HG02981 (cell line): ENCODE measurements at regions not wholly inside any gene's neighbourhood (a gene's known extent, or its start where the extent isn't known, plus 50 kb on each side); places are given as distances from the start of the nearest gene placed in this dataset.

ENCODE experiments used
- ATAC-seq: cut with Tn5 transposase; IDR thresholded peaks from one replicate; pipeline ENCODE4 v1.9.1; 2021; ENCODE audit warnings: mild to moderate bottlenecking, moderate library complexity; ENCODE audit not compliant: unreplicated experiment

DNA sequence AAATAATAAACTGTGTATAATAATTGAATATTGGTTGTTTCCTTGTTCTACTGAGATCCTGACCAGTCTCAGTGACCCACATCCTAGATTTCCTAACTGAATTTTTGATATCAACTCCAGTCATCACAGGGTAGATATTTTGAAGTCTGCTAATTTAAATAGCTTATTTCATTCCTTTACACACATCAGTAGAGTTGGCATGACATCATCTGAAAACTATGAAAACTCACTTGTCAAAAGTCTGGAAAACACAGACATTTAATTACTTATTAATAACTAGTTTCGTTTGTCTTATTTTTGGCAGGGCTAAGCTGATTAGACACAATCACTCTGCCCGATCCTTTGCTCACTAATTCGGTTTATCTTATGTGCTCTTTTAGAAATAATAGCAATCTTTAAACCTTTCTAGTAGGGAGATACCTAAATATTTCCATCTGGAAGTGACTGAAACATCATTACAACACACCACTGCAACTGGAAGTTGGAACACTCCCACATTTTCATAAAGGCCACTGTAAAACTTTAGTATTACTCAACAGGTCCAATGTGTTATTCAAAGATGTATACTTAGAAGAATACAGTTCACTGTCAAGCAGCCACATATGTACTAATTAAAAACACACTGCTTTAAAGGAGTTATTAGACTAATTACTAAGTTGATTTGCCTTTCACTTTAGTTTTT lies 198.4 kb upstream of the ZNF717 start:
- ATAC-seq: no peak

DNA sequence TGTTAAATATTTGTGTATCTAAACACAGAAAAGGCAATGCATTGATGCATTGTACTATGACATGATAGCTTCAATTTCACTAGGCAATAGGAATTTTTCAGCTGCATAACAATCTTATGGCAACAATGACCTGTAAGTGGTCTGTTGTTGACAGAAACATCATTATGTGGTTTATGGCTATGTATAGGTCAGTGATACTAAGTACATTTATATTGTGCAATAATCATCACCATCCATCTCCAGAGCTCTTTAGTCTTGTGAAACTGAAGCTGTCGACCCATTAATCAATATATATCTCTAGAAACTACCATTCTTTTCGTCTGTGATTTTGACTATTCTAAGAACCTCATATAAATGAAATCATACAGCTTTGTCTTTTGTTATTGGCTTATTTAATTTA lies 200.1 kb upstream of the ZNF717 start:
- ATAC-seq: no peak

DNA sequence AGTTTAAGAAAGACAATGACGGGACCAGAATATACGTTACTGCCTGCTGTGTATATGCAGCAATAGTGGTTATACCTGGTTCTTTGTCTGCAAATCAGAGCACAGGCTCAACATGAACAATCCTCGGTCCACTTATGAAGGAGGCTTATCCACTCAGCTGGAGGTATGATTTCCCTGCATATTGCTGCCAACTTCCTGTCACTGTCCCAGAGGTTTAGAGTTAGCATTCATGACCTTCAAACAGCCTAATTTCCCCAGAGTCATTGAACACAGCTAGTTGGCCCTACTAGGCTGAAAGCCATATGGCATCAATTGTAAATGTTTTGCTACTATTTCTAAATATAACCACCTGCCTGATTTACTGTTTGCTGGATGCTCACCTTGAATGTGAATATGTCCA lies 224.9 kb upstream of the ZNF717 start:
- ATAC-seq: no peak

DNA sequence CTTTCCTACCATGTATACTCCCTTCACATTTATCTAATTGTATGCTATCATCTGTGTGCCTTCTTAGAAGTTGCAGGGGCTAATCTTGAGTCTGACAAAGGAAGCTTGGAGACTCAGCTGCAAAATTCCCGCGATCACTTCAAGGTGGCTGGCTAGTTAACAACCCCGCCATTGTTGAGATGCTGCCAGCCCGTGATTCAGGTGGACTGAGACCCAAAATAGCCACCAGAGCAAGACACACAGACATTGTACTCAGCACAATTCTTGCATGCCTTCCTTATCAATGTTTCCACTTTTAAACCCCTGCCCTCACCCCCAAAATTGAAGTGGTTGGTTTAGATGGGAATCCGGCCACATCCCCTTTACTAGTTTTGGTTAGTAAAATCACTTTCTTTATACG lies 225.8 kb upstream of the ZNF717 start:
- ATAC-seq: no peak

DNA sequence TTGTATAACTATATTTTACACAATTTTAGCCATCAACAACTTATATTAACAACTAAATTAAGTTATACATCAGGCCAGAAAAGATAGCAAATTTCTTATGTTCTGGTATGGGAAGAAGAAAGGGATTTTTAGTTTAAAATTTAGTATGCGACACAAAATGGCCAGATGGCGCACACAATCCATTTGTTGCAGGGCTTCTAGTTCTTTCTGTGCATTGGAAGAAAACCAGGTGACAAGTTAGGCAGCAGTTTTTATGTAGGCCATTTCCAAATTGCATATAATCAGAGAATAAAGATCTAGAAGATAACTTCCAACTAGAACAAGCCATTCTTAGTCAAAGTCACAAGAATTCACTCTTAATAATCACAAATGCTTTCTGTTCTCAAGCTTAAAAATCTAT lies 230.1 kb upstream of the ZNF717 start:
- ATAC-seq: no peak

DNA sequence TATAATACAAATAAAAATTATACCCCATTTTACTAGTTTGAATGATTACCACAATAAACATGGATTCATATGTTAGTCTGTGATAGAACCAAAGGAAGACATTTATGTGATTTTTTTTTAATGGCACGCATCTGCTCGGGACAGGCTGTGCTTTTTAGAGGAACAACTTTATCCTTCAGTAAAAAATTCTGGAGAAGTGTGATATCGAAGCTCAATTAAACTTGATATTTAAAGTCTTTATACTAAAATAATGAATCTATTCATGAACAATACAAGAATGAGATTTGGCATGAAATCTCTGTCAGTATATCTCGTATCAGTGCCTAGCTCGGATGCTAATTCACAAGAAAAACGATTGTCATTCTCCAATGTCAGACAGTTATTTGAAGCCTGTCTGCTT lies 230.8 kb upstream of the ZNF717 start:
- no peak for ATAC-seq

DNA sequence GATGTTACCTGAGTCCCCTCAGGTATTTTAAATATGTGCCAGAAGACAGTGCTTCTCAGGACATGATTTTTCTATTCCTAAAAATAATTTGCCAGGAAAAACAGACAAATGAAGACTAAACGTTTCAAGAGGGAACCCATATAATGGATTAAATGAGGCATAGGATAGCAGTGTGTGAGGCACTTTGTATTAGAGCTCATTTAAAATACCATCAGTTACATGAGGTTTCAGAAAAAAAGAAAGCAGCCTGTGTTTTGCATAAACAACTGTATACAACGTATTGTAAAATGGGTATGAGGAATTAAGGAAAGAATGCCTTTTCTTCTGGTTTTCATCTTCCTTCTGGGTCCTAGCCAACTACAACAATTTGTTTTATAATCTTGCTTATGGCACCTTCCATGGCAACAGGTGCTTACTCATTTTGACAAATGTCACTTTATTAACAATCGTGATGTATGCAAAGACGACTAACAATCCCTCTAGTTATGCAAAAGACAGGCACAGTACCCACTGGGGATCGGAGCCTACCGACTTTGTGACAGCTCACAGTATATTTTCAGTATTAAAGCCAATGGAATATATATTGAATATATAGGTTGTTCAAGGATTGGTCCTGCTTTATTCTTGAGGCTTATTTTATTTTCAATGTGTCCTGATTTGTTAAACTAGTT lies 231.6 kb upstream of the ZNF717 start:
- no peak for ATAC-seq

DNA sequence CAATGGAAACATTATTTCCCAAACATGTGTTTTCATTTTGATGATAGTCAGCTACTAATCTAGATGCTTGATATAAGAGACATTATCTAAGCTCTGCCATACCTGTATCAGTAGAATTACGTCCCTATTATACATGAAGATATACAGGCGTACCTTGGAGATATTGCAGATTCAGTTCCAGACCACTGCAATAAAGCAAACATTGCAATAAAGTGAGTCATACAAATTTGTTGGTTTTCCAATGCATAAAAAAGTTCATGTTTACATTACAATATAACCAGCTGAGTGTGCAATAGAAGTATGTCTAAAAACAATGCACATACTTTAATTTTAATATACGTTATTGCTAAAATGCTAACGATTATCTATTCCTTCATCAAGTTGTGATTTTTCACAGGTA lies 236.0 kb upstream of the ZNF717 start:
- ATAC-seq: no peak

DNA sequence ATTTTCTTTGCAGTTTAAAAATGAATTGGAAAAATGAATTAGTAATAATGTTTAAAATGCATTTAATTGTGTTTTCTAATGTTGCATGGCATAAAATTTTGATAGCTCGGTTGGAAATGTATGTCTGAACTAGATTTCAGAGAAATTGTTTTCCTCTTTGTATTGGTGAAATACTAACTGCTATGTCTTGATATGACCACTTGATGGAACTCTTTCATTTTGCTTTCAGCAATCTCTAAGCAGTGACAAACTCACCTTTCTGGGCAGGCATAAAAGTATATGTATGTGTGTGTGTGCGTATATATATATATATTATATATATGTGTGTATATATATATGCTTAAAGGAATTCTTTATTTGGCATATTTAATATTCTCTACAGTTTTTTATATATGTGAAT lies 239.3 kb upstream of the ZNF717 start:
- ATAC-seq: no peak

DNA sequence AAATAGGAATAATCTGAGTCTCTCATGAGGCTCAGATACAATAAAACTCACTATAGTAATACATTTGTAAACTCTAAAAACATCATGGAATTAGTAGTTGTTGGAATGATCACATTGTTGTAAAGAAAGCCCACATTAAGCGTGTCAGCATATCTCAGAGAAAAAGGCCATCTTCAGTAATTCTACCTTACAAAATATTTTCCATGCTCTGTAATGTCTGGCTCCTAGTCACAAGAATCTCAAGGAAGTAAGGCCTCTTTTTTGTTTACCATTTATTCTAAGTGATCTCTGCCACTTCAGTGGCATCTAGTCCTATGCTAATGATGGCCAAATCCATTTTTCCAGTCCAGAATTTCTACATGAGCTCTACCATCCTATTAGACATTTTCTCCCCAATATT lies 240.2 kb upstream of the ZNF717 start:
- no peak for ATAC-seq

DNA sequence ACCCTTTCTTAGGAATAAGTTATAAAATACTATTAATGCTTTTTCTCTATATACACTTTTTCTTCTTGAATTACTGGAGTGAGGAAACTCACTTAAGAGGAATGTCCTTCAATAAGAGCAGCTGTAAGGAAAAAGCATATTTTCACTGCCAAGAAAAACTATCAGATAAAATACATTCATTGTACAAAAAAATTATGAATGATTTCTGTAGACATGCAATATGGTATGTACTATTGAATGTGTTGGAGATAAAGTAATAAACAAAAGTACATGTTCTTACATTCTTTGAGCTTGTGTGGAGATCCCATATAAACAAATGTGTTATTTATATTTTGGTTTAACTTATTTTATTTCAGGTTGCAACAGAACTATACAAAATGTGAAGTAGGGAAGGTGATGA lies 241.0 kb upstream of the ZNF717 start:
- ATAC-seq: no peak

DNA sequence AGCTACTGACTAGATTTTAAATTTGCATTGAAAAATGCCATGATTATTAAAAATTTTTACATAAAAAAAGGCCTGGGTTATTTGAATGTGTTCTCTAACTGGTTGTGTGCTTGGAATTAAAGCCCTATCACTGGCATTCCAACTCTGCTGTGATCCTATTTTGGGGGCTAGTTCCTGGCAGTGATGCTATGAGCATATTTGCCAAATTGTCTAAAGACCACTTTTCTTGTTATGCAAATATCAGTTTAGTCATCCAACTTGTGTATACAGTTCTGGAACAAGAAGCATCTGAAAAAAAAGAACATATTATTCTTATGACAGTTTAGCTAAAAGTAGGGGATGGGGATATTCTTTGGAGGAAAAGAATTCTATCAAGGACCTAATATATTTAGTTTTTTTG lies 243.4 kb upstream of the ZNF717 start:
- no peak for ATAC-seq

DNA sequence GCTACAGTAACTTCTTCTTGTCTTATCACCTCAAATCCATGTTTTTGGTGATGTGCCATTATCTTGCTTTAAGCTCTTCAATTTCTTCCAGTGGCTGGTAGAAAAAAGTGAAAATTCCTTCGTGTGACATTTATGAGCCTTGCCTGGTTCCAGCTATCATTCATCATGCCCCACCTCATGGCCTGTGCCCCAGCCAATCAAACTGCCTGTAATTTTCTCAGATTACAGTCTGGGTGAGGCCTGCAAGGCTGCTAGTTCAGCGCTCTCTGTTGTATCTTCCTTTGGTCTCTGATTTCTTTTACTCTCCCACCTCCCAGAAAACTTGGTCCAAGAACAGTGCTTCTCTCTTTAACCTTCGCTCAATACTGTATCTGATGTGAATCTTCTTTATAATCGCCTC lies 249.3 kb upstream of the ZNF717 start:
- no peak for ATAC-seq

DNA sequence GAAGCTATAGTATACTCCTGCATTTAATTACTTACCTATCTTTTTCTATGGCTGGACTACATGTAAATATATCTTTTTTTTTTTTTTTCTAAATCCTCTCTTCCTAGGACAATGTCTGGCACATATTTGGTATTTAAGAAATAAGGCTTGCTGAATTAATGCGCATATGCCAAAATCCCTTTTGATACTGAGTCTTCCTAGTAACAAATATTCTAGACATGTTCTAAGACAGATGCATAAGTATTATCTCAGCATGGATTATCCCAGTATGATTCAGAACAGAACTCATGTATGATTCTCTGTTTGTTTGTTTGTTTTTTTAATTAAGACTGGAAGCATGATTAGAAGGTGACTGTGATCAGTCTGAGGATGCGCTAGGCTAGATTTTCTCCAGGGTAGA lies 249.8 kb upstream of the ZNF717 start:
- no peak for ATAC-seq

DNA sequence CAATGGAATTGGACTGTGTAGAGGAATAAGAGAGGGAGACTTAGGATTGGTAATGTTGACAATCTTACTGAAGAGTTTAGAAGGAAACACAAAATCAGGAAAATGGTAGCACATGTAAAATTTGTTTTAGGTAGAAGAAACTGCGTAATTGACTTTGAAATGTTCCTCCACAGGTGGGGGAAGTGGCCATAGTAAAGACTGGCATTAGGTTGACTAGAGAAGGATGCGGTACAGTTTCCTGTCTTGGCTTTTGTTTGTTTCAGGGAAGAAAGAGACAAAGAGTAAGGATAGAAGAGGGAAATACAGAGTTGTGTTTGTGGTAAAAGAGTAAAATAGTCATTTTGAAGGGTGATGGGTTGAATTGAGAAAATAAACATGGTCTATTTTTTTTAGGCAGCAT lies 253.6 kb upstream of the ZNF717 start:
- ATAC-seq: no peak

DNA sequence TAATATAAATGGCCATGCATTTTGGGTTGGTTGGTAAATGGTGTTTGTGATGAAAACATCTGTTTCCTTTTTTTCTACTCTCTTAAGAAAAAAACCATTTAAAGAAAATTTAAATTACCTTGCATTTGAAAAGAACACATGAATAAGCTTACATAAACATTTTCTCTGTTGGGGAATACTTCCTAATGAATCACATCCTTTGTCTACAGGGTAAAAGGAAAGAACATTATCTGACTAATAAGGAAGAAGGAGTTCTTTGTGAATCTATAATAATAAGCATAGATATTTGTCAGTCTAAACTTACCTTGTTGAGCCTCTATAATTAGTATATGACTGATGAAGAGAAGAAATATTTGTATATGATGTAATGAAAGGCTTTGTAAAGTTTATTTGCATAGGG lies 254.1 kb upstream of the ZNF717 start:
- ATAC-seq: no peak

DNA sequence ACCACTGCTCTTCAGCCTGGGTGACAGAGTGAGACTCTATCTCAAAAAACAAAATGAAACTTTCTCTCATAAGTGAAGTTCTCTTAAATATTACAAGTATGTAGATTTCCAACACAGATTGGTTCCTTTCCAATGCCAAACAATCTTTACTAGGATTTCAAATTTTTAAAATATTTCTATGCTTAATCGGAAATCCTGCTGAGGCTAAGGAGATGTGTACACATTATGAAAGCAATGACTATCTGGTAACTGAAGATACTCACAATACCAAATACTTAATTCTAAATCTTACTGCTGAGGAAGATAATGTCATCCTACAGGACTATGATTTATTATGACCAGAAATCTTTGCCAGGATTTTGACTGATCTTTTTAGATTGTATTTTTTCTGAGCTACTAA lies 255.6 kb upstream of the ZNF717 start:
- no peak for ATAC-seq

DNA sequence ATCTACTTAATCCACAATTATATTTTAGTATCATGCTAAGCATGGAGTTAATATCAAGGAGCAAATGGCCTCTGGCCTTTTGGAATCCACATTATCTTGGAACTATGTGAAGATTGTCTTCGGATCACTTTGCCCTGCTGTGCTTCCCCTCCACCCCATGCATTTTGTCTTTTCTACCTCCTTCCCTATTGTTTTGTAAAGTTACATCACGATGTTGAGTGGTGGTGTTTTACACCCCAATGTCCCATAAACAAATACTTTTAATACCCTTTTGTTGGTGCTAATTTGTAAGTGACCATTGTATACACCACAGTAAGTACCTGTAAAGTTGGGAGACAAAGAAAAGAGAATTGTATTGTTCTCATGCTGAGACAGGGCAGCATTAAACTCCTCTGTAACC lies 258.4 kb upstream of the ZNF717 start:
- ATAC-seq: no peak

DNA sequence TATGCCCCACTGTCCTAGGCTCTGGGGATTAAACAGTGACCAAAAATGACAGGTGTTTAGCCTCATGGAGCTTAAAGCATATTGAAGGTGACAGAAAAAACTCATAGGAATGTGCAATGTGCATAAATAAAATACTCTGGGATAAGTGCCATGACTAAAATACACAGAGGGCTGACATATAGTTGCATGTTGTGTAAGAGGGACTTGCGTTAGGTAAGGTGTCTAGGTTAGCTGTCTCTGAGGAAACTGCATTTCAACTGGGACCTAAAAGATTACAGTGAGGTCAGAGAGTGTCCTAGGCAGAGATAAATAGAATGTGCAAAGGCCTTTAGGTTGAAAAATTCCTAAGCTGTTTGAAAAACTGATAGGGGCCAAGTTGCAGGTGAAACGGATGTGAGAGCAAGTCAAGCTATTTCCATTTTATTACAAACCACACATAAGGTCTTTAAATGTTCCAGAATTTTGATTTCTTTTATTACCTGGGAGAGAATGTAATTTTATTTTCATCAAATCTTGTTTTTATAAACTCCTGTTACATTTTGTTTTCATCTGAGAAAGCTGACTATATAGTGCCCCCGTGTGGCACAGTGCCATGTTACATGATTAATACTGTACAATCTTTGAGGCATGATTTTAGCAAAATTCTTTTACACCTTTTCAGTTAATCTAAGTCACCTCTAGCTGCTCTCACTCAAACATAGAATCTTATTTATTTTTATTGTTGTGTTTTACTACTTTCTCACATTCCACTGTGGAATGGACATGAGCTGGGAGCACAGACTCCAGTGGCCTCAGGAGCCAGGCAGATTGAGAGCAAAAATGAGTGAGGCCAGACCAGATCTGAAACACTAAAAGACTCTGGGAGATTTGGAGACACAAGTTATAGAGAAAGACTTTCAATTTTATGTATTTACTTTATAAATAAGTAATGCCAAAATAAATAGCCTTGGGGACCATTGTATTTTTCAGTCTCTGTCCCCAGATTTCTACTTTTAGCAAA lies 259.6 kb upstream of the ZNF717 start:
- no peak for ATAC-seq

DNA sequence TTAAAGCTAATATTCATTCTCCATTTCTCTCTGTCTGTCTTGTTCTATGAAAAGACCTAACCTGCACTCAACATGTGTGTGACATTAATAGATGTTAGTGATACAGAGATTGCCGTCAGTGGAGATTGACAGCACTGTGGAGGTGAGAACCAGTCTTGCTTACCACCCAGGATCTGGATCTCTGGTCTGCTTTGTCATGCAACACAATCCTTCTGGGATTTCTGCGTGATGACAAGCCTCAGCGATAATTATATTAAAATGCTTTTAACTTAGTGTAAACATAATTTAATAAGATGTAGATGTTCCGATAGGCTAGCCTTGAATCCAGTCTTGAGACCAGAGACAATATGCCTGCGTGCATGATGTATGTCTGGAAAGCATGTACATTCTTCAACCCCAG lies 262.0 kb upstream of the ZNF717 start:
- no peak for ATAC-seq

DNA sequence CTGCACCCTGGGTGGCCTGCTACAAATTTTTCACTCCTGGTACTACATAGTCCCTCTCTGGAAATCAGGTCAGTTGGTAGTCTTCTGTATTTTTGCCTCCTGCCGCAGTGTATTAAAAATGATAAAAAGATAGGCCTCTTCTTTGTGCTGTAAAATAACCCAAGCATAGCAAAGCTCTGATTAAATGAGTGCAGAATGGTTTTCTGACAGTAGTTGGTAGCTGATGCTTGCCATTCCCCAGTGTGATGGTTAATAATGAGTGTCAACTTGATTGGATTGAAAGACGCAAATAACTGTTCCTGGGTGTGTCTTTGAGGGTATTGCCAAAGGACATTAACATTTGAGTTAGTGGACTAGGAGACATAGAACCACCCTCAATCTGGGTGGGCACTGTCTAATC lies 264.4 kb upstream of the ZNF717 start:
- no peak for ATAC-seq

DNA sequence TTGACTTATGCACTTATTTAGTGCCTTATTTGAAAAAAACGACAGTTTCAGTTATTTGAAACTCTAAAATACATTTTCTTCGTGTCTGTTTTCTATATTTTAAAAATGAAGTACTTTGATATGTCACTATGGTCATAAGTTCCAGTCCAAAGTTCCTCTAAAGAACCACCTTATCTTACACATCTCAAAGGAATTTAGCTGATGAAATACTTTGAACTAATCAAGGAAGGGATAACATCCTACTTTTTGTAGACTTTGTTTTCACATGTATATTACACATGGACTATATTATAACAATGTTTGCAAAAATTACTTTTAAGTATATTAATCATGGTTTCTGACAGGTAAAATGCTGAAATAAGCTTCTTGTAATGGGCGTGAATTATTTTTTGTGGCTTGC lies 265.8 kb upstream of the ZNF717 start:
- no peak for ATAC-seq
